ENCODE measurements at regions not wholly inside any gene's neighbourhood (a gene's known extent, or its start where the extent isn't known, plus 50 kb on each side); places are given as distances from the start of the nearest gene placed in this dataset.

- no peak for DNase-seq
- Histone ChIP-seq H3K4me3 (no peak overlapping the region), H3K9me3 (no peaks in the 10 kb centered on the region), H3K4me1 (no peaks in the 10 kb centered on the region), H3K27me3 (no peaks in the 10 kb centered on the region), H3K36me3 (no peaks in the 10 kb centered on the region), H3K27ac (no peak overlapping the region)
- in situ Hi-C loops (cut with MboI; ENCODE audit: low pct_ligation_motif_present in 1 of 4, low pct_unique_long_range_greater_than_20kb in 1 of 4, low sequenced_read_pairs in 3 of 4), result no loop called here
- TF ChIP-seq POLR2A (IDR thresholded peaks at IDR 0.05), result no peak
- no peak for TF ChIP-seq EP300 (IDR thresholded peaks at IDR 0.05; ENCODE audit: low read depth)
- TF ChIP-seq, protein P1, sequence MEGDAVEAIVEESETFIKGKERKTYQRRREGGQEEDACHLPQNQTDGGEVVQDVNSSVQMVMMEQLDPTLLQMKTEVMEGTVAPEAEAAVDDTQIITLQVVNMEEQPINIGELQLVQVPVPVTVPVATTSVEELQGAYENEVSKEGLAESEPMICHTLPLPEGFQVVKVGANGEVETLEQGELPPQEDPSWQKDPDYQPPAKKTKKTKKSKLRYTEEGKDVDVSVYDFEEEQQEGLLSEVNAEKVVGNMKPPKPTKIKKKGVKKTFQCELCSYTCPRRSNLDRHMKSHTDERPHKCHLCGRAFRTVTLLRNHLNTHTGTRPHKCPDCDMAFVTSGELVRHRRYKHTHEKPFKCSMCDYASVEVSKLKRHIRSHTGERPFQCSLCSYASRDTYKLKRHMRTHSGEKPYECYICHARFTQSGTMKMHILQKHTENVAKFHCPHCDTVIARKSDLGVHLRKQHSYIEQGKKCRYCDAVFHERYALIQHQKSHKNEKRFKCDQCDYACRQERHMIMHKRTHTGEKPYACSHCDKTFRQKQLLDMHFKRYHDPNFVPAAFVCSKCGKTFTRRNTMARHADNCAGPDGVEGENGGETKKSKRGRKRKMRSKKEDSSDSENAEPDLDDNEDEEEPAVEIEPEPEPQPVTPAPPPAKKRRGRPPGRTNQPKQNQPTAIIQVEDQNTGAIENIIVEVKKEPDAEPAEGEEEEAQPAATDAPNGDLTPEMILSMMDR (IDR thresholded peaks at IDR 0.05), result no peak
- no peak for TF ChIP-seq POLR2AphosphoS5 (IDR thresholded peaks at IDR 0.05)
- WGBS, 2 donors (ENCODE audit: low coverage in 1 of 2), result 87 to 88% methylated on average over 3 to 4 of the region's 4 CpGs
- intact Hi-C loops (cut with DNase I; ENCODE audit: low total_unique reads), result no loop called here
These were observed 630.5 kb upstream of the FANCL start for GRCh38 chr2:58871469-58872142.

DNA sequence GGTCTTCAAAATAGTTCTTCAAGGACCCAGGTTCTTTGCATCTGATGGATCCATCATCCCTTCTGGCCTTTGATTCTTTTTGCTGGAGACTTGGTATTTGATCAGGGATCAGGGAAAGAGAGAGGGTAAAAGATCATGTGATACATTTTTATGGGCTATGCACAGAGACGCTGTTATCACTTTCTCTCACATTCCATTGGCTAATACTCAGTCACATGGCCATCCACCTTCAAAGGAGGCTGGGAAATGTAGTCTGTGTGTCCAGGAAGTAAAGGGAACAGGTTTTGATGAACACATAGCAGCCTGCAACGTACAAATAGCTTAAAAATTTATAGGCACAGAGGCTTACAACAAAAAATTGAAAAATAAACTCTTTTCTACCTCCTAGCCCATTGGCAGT lies 629.6 kb upstream of the FANCL start:
- no peaks in the 10 kb centered on the region for H3K36me3 ChIP-seq
- 29 to 33% methylated on average over 2 of the region's 2 CpGs for whole genome bisulfite sequencing, 2 donors (ENCODE audit: low coverage in 1 of 2)
- no peaks in the 10 kb centered on the region for H3K27me3 ChIP-seq
- TF ChIP-seq, protein P1 (IDR thresholded peaks at IDR 0.05), result no peak
- TF ChIP-seq POLR2AphosphoS5 (IDR thresholded peaks at IDR 0.05) (no peak), EP300 (IDR thresholded peaks at IDR 0.05; ENCODE audit: low read depth) (no peak), POLR2A (IDR thresholded peaks at IDR 0.05) (no peak)
- H3K9me3 ChIP-seq, result no peaks in the 10 kb centered on the region
- in situ Hi-C loops (cut with MboI; ENCODE audit: low pct_ligation_motif_present in 1 of 4, low pct_unique_long_range_greater_than_20kb in 1 of 4, low sequenced_read_pairs in 3 of 4), result no loop called here
- H3K4me1 ChIP-seq, result no peaks in the 10 kb centered on the region
- H3K27ac ChIP-seq, result no peak overlapping the region
- DNase-seq, result no peak
- intact Hi-C loops (cut with DNase I; ENCODE audit: low total_unique reads), result no loop called here
- H3K4me3 ChIP-seq, result no peak overlapping the region

DNA sequence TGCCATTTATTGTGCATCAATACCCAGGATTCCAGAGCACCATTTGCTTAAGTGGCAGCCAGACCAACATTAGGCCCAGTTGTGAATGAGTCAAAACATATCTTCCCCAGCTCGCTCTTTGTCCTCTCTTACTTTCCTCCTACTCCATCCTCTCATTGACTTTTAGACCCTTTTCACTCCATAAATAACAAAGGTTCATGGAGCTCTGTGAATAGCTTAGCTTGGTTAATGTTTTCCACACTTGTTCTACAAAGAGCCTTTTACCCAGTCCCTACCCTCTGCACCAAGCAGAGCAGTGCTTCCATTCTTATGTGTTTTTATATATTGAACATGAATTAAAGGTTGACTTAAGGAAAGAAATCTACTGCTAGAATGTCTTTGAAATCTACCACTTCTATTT lies 625.8 kb upstream of the FANCL start:
- Histone ChIP-seq H3K27ac (no peak overlapping the region), H3K4me1 (no peaks in the 10 kb centered on the region), H3K27me3 (no peaks in the 10 kb centered on the region), H3K9me3 (no peaks in the 10 kb centered on the region), H3K4me3 (no peak overlapping the region), H3K36me3 (no peaks in the 10 kb centered on the region)
- 70 to 75% methylated on average over 1 of the region's 1 CpG for WGBS, 2 donors (ENCODE audit: low coverage in 1 of 2)
- no peak for DNase-seq
- TF ChIP-seq, protein P1 (IDR thresholded peaks at IDR 0.05), result no peak
- TF ChIP-seq POLR2AphosphoS5 (IDR thresholded peaks at IDR 0.05), result no peak
- TF ChIP-seq POLR2A (IDR thresholded peaks at IDR 0.05), result no peak
- no peak for TF ChIP-seq EP300 (IDR thresholded peaks at IDR 0.05; ENCODE audit: low read depth)
- intact Hi-C loops (cut with DNase I; ENCODE audit: low total_unique reads), result no loop called here
- in situ Hi-C loops (cut with MboI; ENCODE audit: low pct_ligation_motif_present in 1 of 4, low pct_unique_long_range_greater_than_20kb in 1 of 4, low sequenced_read_pairs in 3 of 4), result no loop called here

GRCh38 chr2:58866527-58866926 lies 625.4 kb upstream of the FANCL start:
- no peak overlapping the region for H3K27ac ChIP-seq
- no peaks in the 10 kb centered on the region for H3K36me3 ChIP-seq
- WGBS, 2 donors (ENCODE audit: low coverage in 1 of 2), result 44 to 70% methylated on average over 1 of the region's 1 CpG
- in situ Hi-C loops (cut with MboI; ENCODE audit: low pct_ligation_motif_present in 1 of 4, low pct_unique_long_range_greater_than_20kb in 1 of 4, low sequenced_read_pairs in 3 of 4), result no loop called here
- H3K4me3 ChIP-seq, result no peak overlapping the region
- TF ChIP-seq POLR2AphosphoS5 (IDR thresholded peaks at IDR 0.05), result no peak
- H3K4me1 ChIP-seq, result no peaks in the 10 kb centered on the region
- DNase-seq, result no peak
- no peaks in the 10 kb centered on the region for H3K9me3 ChIP-seq
- intact Hi-C loops (cut with DNase I; ENCODE audit: low total_unique reads), result no loop called here
- no peaks in the 10 kb centered on the region for H3K27me3 ChIP-seq

- Histone ChIP-seq H3K4me1 (no peaks in the 10 kb centered on the region), H3K9me3 (no peaks in the 10 kb centered on the region), H3K27ac (no peak overlapping the region), H3K36me3 (no peaks in the 10 kb centered on the region), H3K27me3 (no peaks in the 10 kb centered on the region), H3K4me3 (no peak overlapping the region)
- whole genome bisulfite sequencing, 2 donors (ENCODE audit: low coverage in 1 of 2), result 45 to 71% methylated on average over 5 to 6 of the region's 6 CpGs
- in situ Hi-C loops (cut with MboI; ENCODE audit: low pct_ligation_motif_present in 1 of 4, low pct_unique_long_range_greater_than_20kb in 1 of 4, low sequenced_read_pairs in 3 of 4), result no loop called here
- no peak for DNase-seq
- TF ChIP-seq EP300 (IDR thresholded peaks at IDR 0.05; ENCODE audit: low read depth) (no peak), POLR2AphosphoS5 (IDR thresholded peaks at IDR 0.05) (no peak), POLR2A (IDR thresholded peaks at IDR 0.05) (no peak)
- TF ChIP-seq, protein P1 (IDR thresholded peaks at IDR 0.05), result no peak
- intact Hi-C loops (cut with DNase I; ENCODE audit: low total_unique reads), result no loop called here
These were observed 624.9 kb upstream of the FANCL start for GRCh38 chr2:58866040-58866439.

All from transverse colon (tissue), 4 donors.